ENCODE measurements at regions not wholly inside any gene's neighbourhood (a gene's known extent, or its start where the extent isn't known, plus 50 kb on each side); places are given as distances from the start of the nearest gene placed in this dataset.

DNA sequence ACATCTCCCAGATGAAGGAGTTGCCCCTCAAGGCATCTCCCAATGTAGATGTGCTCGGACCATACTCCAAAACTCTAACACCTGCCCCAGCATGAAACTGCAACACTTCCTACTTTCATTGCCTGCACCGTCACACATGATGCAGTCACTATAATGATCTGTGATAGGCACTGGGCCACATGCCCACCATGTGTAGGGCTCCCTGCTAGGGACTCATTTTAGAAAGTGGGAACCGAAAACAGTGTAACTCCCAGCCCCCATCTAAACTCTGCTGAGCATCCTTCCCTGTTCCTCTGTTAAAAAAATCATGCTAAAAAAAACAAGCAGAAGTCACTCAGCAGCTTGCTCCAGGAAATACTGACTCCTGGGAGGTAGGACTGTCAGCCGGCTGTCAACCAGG lies 496.1 kb upstream of the RAB6C start:
- Mint-ChIP-seq H3K27ac (no peak overlapping the region), H3K4me1 (peaks cover 34% of the 10 kb centered on the region)

GRCh38 chr2:129484999-129485897 lies 494.2 kb upstream of the RAB6C start:
- Mint-ChIP-seq H3K36me3 (no peaks in the 10 kb centered on the region), H3K9me3 (peaks cover 2% of the 10 kb centered on the region), H3K27me3 (ENCODE audit: insufficient read depth, low read depth) (peaks cover 2% of the 10 kb centered on the region), H3K4me3 (peak overlapping the region; percentile 16), H3K4me1 (peaks cover 23% of the 10 kb centered on the region), H3K27ac (peak overlapping the region; percentile 55)
- no peaks in the 10 kb centered on the region for H3K79me2 ChIP-seq (ENCODE audit: low read depth)
- H3K36me3 ChIP-seq: no peaks in the 10 kb centered on the region
- H3K27ac ChIP-seq: no peak overlapping the region
- H3F3A ChIP-seq (ENCODE audit: low read depth): no peaks in the 10 kb centered on the region
- H3K9me3 ChIP-seq (ENCODE audit: low read depth): no peaks in the 10 kb centered on the region
- no peak overlapping the region for H3K4me3 ChIP-seq
- H2AFZ ChIP-seq (replicated peaks): no peak overlapping the region
- H3K4me2 ChIP-seq: no peak overlapping the region
- no peaks in the 10 kb centered on the region for H3K27me3 ChIP-seq
- DNase-seq (ENCODE audit: low spot score): no peak
- TF ChIP-seq CTCF (IDR thresholded peaks at IDR 0.05) (no peak), EZH2 (IDR thresholded peaks at IDR 0.05) (no peak), EZH2phosphoT487 (IDR thresholded peaks at IDR 0.05) (no peak)
- H4K20me1 ChIP-seq (ENCODE audit: low read depth): no peaks in the 10 kb centered on the region
- no peak overlapping the region for H3K9ac ChIP-seq
- no peaks in the 10 kb centered on the region for H3K4me1 ChIP-seq

More for the DNA sequence above, 496.1 kb upstream of the RAB6C start:
- H3K9me3 Mint-ChIP-seq: peaks cover 2% of the 10 kb centered on the region
- no peak for DNase-seq (ENCODE audit: low spot score)
- no peaks in the 10 kb centered on the region for H3K4me1 ChIP-seq
- H3K4me3 ChIP-seq: no peak overlapping the region
- no peaks in the 10 kb centered on the region for H3K36me3 ChIP-seq
- H3K9ac ChIP-seq: no peak overlapping the region
- no peaks in the 10 kb centered on the region for H3F3A ChIP-seq (ENCODE audit: low read depth)
- H3K4me2 ChIP-seq: no peak overlapping the region
- H3K4me3 Mint-ChIP-seq: no peak overlapping the region
- TF ChIP-seq EZH2phosphoT487 (IDR thresholded peaks at IDR 0.05) (no peak), EZH2 (IDR thresholded peaks at IDR 0.05) (no peak), CTCF (IDR thresholded peaks at IDR 0.05) (no peak)
- no peaks in the 10 kb centered on the region for H3K27me3 ChIP-seq
- no peaks in the 10 kb centered on the region for H3K36me3 Mint-ChIP-seq
- H3K27ac ChIP-seq: no peak overlapping the region
- peaks cover 2% of the 10 kb centered on the region for H3K27me3 Mint-ChIP-seq (ENCODE audit: insufficient read depth, low read depth)
- no peaks in the 10 kb centered on the region for H4K20me1 ChIP-seq (ENCODE audit: low read depth)
- H3K79me2 ChIP-seq (ENCODE audit: low read depth): no peaks in the 10 kb centered on the region
- no peaks in the 10 kb centered on the region for H3K9me3 ChIP-seq (ENCODE audit: low read depth)
- H2AFZ ChIP-seq (replicated peaks): no peak overlapping the region

DNA sequence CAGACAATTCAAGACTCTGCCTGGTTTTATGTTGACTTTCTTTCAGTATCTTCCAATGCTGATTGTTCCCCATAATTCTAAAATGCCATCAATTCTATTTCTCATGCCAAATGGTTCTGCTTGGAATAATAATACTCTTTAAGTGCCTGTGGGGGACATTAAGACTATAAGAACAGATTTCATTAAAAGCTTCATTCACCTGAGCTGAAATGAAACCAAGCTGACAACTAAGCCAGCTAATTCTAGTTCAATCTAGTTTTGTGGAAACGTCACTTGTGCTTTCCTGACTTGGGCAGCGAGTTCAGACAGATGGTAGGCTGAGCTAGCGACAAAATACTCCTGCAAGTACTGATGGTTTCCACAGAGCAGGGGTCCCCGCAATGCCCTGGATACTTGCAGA lies 491.1 kb upstream of the RAB6C start:
- H3K4me2 ChIP-seq: no peak overlapping the region
- Mint-ChIP-seq H3K27me3 (ENCODE audit: insufficient read depth, low read depth) (peaks cover 2% of the 10 kb centered on the region), H3K36me3 (no peaks in the 10 kb centered on the region), H3K9me3 (no peaks in the 10 kb centered on the region), H3K4me1 (peaks cover 28% of the 10 kb centered on the region), H3K27ac (no peak overlapping the region), H3K4me3 (no peak overlapping the region)
- H3K9ac ChIP-seq: no peak overlapping the region
- no peaks in the 10 kb centered on the region for H3K79me2 ChIP-seq (ENCODE audit: low read depth)
- no peaks in the 10 kb centered on the region for H3F3A ChIP-seq (ENCODE audit: low read depth)
- no peaks in the 10 kb centered on the region for H3K4me1 ChIP-seq
- H3K36me3 ChIP-seq: no peaks in the 10 kb centered on the region
- no peaks in the 10 kb centered on the region for H3K27me3 ChIP-seq
- H3K4me3 ChIP-seq: no peak overlapping the region
- no peak for TF ChIP-seq EZH2phosphoT487 (IDR thresholded peaks at IDR 0.05)
- no peak for TF ChIP-seq CTCF (IDR thresholded peaks at IDR 0.05)
- no peak for TF ChIP-seq EZH2 (IDR thresholded peaks at IDR 0.05)
- H3K9me3 ChIP-seq (ENCODE audit: low read depth): no peaks in the 10 kb centered on the region
- no peak overlapping the region for H3K27ac ChIP-seq
- H2AFZ ChIP-seq (replicated peaks): no peak overlapping the region
- no peaks in the 10 kb centered on the region for H4K20me1 ChIP-seq (ENCODE audit: low read depth)
- DNase-seq (ENCODE audit: low spot score): no peak

Measured in neural progenitor cell (in vitro differentiated cells).